ENCODE measurements at regions not wholly inside any gene's neighbourhood (a gene's known extent, or its start where the extent isn't known, plus 50 kb on each side); places are given as distances from the start of the nearest gene placed in this dataset.

- Histone ChIP-seq H3K56ac (ENCODE audit: insufficient read length, low read depth, low read length) (no peak overlapping the region), H2BK20ac (ENCODE audit: low read depth, low read length, poor library complexity, severe bottlenecking) (no peak overlapping the region), H2AFZ (ENCODE audit: low read length) (no peak overlapping the region), H3K27me3 (ENCODE audit: insufficient read depth, low read length) (no peaks in the 10 kb centered on the region), H2BK12ac (ENCODE audit: insufficient read length, low read depth, low read length) (no peak overlapping the region), H3K79me2 (ENCODE audit: insufficient read depth, low read length) (no peaks in the 10 kb centered on the region), H3K27ac (ENCODE audit: insufficient read length, low read depth, low read length) (no peak overlapping the region), H3K9ac (ENCODE audit: extremely low read depth, insufficient read length, low read length) (no peak overlapping the region), H3K4ac (ENCODE audit: low read depth, low read length) (no peak overlapping the region), H4K5ac (ENCODE audit: insufficient read length, low read depth, low read length) (no peak overlapping the region), H3K9me3 (ENCODE audit: control insufficient read depth, low read depth, low read length) (no peaks in the 10 kb centered on the region), H3K18ac (ENCODE audit: insufficient read length, low read depth, low read length) (no peak overlapping the region), H2AK5ac (ENCODE audit: insufficient read length, low read length) (no peak overlapping the region), H4K8ac (replicated peaks; ENCODE audit: insufficient read length, low read depth, low read length) (no peak overlapping the region), H2BK15ac (ENCODE audit: low read depth, low read length) (no peak overlapping the region), H3K4me2 (ENCODE audit: insufficient read depth, insufficient read length, low read length) (no peak overlapping the region), H3K14ac (ENCODE audit: insufficient read depth, low read length) (no peak overlapping the region), H3K23ac (ENCODE audit: insufficient read length, low read depth, low read length) (no peak overlapping the region), H3T11ph (ENCODE audit: low read length) (no peak overlapping the region), H2BK5ac (ENCODE audit: insufficient read length, low read length) (no peak overlapping the region), H4K91ac (ENCODE audit: insufficient read length, low read depth, low read length) (no peak overlapping the region), H3K23me2 (ENCODE audit: insufficient read length, low read depth, low read length, poor library complexity, severe bottlenecking) (no peaks in the 10 kb centered on the region), H3K4me1 (ENCODE audit: insufficient read depth, low read length) (no peaks in the 10 kb centered on the region), H3K79me1 (ENCODE audit: insufficient read depth, low read depth, low read length, poor library complexity, severe bottlenecking) (no peaks in the 10 kb centered on the region), H4K20me1 (ENCODE audit: control insufficient read depth, insufficient read depth, insufficient read length) (no peaks in the 10 kb centered on the region), H2BK120ac (ENCODE audit: low read depth, low read length, poor library complexity, severe bottlenecking) (no peak overlapping the region)
- no peak for TF ChIP-seq CTCF (conservative IDR thresholded peaks at IDR 0.05)
- Mint-ChIP-seq H3K27ac (no peak overlapping the region), H3K36me3 (ENCODE audit: insufficient read depth in 1 of 3, low read depth in 3 of 3) (no peaks in the 10 kb centered on the region), H3K4me3 (no peak overlapping the region), H3K4me1 (no peaks in the 10 kb centered on the region), H3K27me3 (ENCODE audit: low read depth) (no peaks in the 10 kb centered on the region), H3K9me3 (no peaks in the 10 kb centered on the region)
- no peak for DNase-seq
- no CpG with 5 or more reads among the region's 4 CpGs for WGBS (ENCODE audit: extremely low coverage, insufficient read length, low lambda C conversion rate)
Measured at GRCh38 chr4:57591073-57591472, 480.9 kb upstream of the IGFBP7 start.
